ENCODE measurements at regions not wholly inside any gene's neighbourhood (a gene's known extent, or its start where the extent isn't known, plus 50 kb on each side); places are given as distances from the start of the nearest gene placed in this dataset.

GRCh38 chr3:21902956-21903355 lies 151.9 kb upstream of the ZNF385D start:
- no peak overlapping the region for H3K4me3 ChIP-seq (ENCODE audit: low read length)
- TF ChIP-seq, protein P1, sequence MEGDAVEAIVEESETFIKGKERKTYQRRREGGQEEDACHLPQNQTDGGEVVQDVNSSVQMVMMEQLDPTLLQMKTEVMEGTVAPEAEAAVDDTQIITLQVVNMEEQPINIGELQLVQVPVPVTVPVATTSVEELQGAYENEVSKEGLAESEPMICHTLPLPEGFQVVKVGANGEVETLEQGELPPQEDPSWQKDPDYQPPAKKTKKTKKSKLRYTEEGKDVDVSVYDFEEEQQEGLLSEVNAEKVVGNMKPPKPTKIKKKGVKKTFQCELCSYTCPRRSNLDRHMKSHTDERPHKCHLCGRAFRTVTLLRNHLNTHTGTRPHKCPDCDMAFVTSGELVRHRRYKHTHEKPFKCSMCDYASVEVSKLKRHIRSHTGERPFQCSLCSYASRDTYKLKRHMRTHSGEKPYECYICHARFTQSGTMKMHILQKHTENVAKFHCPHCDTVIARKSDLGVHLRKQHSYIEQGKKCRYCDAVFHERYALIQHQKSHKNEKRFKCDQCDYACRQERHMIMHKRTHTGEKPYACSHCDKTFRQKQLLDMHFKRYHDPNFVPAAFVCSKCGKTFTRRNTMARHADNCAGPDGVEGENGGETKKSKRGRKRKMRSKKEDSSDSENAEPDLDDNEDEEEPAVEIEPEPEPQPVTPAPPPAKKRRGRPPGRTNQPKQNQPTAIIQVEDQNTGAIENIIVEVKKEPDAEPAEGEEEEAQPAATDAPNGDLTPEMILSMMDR (conservative IDR thresholded peaks at IDR 0.05; ENCODE audit: low read depth, low read length), result no peak
- TF ChIP-seq EZH2phosphoT487 (IDR thresholded peaks at IDR 0.05; ENCODE audit: borderline replicate concordance, low read length), result no peak
- no peak for TF ChIP-seq EZH2 (IDR thresholded peaks at IDR 0.05; ENCODE audit: low read length, unreplicated experiment)
- H3K27me3 ChIP-seq (ENCODE audit: low read length), result no peaks in the 10 kb centered on the region
- DNase-seq (peak; percentile 74), ATAC-seq (no peak)
- H3K27ac ChIP-seq (ENCODE audit: low read length), result no peak overlapping the region
- ChIA-PET CTCF (no interaction called here), POLR2A (ENCODE audit: unreplicated experiment) (no interaction called here)
- H3K9ac ChIP-seq (ENCODE audit: low read length), result no peak overlapping the region
- no peaks in the 10 kb centered on the region for H3K36me3 ChIP-seq (ENCODE audit: low read depth, low read length)
- H3K79me2 ChIP-seq (ENCODE audit: low read length), result no peaks in the 10 kb centered on the region
- H3F3A ChIP-seq (ENCODE audit: low read length, unreplicated experiment), result no peaks in the 10 kb centered on the region
- no peaks in the 10 kb centered on the region for H3K9me3 ChIP-seq (ENCODE audit: low read length)
- intact Hi-C loops (cut with micrococcal nuclease), result no loop called here
- no peaks in the 10 kb centered on the region; the same call in 1 of the 2 replicates for H3K4me1 ChIP-seq (ENCODE audit: insufficient read depth, low read length)
- H3K4me2 ChIP-seq (ENCODE audit: low read length), result no peak overlapping the region
- H4K20me1 ChIP-seq (ENCODE audit: low read length), result no peaks in the 10 kb centered on the region
- no peaks in the 10 kb centered on the region for H3K9me2 ChIP-seq (replicated peaks; ENCODE audit: low read length)
- BruUV-seq (replicated peaks), result no TSS peak
- no peak overlapping the region for H2AFZ ChIP-seq (ENCODE audit: low read length)

DNA sequence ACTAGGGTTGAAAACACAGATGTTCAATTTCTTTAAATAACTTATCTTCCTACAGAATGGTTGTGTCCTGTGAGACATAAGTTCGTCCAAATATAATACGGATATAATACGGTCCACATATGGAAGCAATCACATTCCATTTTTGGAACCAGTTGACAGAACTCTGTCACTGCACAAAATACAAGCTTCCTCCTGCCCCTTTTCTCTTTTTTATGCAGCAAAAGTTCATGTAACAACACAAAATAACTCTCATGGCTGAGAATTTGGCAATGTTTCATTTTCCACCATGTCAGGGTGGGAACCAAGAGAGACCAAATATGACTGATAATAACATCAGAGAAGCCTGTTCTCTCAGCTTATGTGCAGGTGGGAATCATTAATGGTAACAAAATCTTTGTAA lies 158.1 kb upstream of the ZNF385D start:
- no peak for ATAC-seq
- H3K9me3 ChIP-seq (ENCODE audit: low read length), result no peaks in the 10 kb centered on the region
- H3F3A ChIP-seq (ENCODE audit: low read length, unreplicated experiment), result no peaks in the 10 kb centered on the region
- no peak for TF ChIP-seq EZH2 (IDR thresholded peaks at IDR 0.05; ENCODE audit: low read length, unreplicated experiment)
- TF ChIP-seq, protein P1 (conservative IDR thresholded peaks at IDR 0.05; ENCODE audit: low read depth, low read length), result no peak
- TF ChIP-seq EZH2phosphoT487 (IDR thresholded peaks at IDR 0.05; ENCODE audit: borderline replicate concordance, low read length), result no peak
- no peak overlapping the region for H3K9ac ChIP-seq (ENCODE audit: low read length)
- H4K20me1 ChIP-seq (ENCODE audit: low read length), result no peaks in the 10 kb centered on the region
- no peak overlapping the region for H3K4me2 ChIP-seq (ENCODE audit: low read length)
- H3K4me1 ChIP-seq (ENCODE audit: insufficient read depth, low read length), result no peaks in the 10 kb centered on the region
- no peaks in the 10 kb centered on the region for H3K79me2 ChIP-seq (ENCODE audit: low read length)
- no TSS peak for BruUV-seq (replicated peaks)
- intact Hi-C loops (cut with micrococcal nuclease), result no loop called here
- POLR2A ChIA-PET (ENCODE audit: unreplicated experiment), result no interaction called here
- no peaks in the 10 kb centered on the region for H3K27me3 ChIP-seq (ENCODE audit: low read length)
- H3K36me3 ChIP-seq (ENCODE audit: low read depth, low read length), result no peaks in the 10 kb centered on the region
- no peak overlapping the region for H2AFZ ChIP-seq (ENCODE audit: low read length)
- no peak for DNase-seq
- no peak overlapping the region for H3K27ac ChIP-seq (ENCODE audit: low read length)
- no peaks in the 10 kb centered on the region for H3K9me2 ChIP-seq (replicated peaks; ENCODE audit: low read length)
- H3K4me3 ChIP-seq (ENCODE audit: low read length), result no peak overlapping the region
- CTCF ChIA-PET, result no interaction called here

DNA sequence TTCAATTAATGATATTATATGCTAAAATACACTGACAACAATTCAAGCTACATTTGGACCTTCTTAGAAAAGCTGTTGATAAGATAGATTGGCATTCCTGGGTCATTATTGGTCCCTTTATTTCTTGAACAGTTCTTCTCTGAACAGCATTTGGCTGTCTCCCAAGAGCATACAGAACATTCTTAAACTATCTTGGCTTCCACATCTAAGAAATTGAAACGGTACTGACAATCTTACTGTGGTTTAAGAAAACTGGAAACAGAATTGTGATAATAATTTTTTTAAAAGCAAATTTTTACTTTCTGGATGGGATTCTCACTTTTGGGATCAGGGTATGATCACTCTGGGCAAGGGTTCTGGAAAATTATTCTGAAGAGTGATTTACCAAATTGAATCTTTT lies 161.7 kb upstream of the ZNF385D start:
- no peak overlapping the region for H3K4me2 ChIP-seq (ENCODE audit: low read length)
- no peaks in the 10 kb centered on the region for H3K79me2 ChIP-seq (ENCODE audit: low read length)
- no peak for ATAC-seq
- POLR2A ChIA-PET (ENCODE audit: unreplicated experiment), result no interaction called here
- H3F3A ChIP-seq (ENCODE audit: low read length, unreplicated experiment), result no peaks in the 10 kb centered on the region
- no peak overlapping the region for H3K4me3 ChIP-seq (ENCODE audit: low read length)
- no peaks in the 10 kb centered on the region for H4K20me1 ChIP-seq (ENCODE audit: low read length)
- no TSS peak for BruUV-seq (replicated peaks)
- H3K4me1 ChIP-seq (ENCODE audit: insufficient read depth, low read length), result no peaks in the 10 kb centered on the region
- CTCF ChIA-PET, result no interaction called here
- DNase-seq, result no peak
- H3K36me3 ChIP-seq (ENCODE audit: low read depth, low read length), result no peaks in the 10 kb centered on the region
- no peak overlapping the region for H3K9ac ChIP-seq (ENCODE audit: low read length)
- H2AFZ ChIP-seq (ENCODE audit: low read length), result no peak overlapping the region
- TF ChIP-seq EZH2phosphoT487 (IDR thresholded peaks at IDR 0.05; ENCODE audit: borderline replicate concordance, low read length), result no peak
- TF ChIP-seq, protein P1 (conservative IDR thresholded peaks at IDR 0.05; ENCODE audit: low read depth, low read length), result no peak
- no peak for TF ChIP-seq EZH2 (IDR thresholded peaks at IDR 0.05; ENCODE audit: low read length, unreplicated experiment)
- H3K27ac ChIP-seq (ENCODE audit: low read length), result no peak overlapping the region
- no peaks in the 10 kb centered on the region for H3K9me2 ChIP-seq (replicated peaks; ENCODE audit: low read length)
- no peaks in the 10 kb centered on the region for H3K9me3 ChIP-seq (ENCODE audit: low read length)
- no peaks in the 10 kb centered on the region for H3K27me3 ChIP-seq (ENCODE audit: low read length)
- intact Hi-C loops (cut with micrococcal nuclease), result loop anchor here (5.0 kb wide), 1 partner anchor 205 kb away; no protein-coding TSS in a partner anchor
